Astrocyte (in vitro differentiated cells and primary cell): ENCODE measurements at regions not wholly inside any gene's neighbourhood (a gene's known extent, or its start where the extent isn't known, plus 50 kb on each side); places are given as distances from the start of the nearest gene placed in this dataset.
"Not testable (repeated sequence)": the region's sequence is repeated elsewhere in the genome, so short reads cannot be mapped to it uniquely, and the experiment has no call there.

Experiments
- CTCF ChIP-seq: IDR thresholded peaks from 2 replicates; pipeline ENCODE4 v1.5.1; 2011; ENCODE audit warnings: low read depth, mild to moderate bottlenecking, inconsistent platforms, low read length, moderate library complexity; ENCODE audit not compliant: insufficient read depth
- EZH2 ChIP-seq: IDR thresholded peaks from 2 replicates; pipeline ENCODE4 v1.6.1; 2012; ENCODE audit warnings: mild to moderate bottlenecking, low read length, inconsistent platforms; ENCODE audit not compliant: insufficient read depth

GRCh38 chr21:16132453-16132852 is 402.7 kb downstream of the USP25 start:
- not testable (repeated sequence) for TF ChIP-seq CTCF, EZH2
